Breast epithelium (tissue), 3 donors: ENCODE measurements at regions not wholly inside any gene's neighbourhood (a gene's known extent, or its start where the extent isn't known, plus 50 kb on each side); places are given as distances from the start of the nearest gene placed in this dataset.

ENCODE experiments used
- CTCF ChIP-seq, 3 donors: fragments of 450-650 bp; IDR thresholded peaks; one replicate each; pipeline ENCODE4 v1.5.1; 2016 to 2017; ENCODE audit warnings: antibody characterized with exemption in 3 of 3, mild to moderate bottlenecking in 3 of 3, moderate library complexity in 3 of 3
- POLR2AphosphoS5 ChIP-seq, 3 donors: sonication (generic); formaldehyde crosslinking; IDR thresholded peaks; one replicate each; pipeline ENCODE4 v1.6.1; 2017; ENCODE audit warnings: antibody characterized with exemption in 3 of 3

GRCh38 chr2:150759531-150759930, 272.1 kb upstream of the RND3 start:
- TF ChIP-seq POLR2AphosphoS5 (IDR thresholded peaks at IDR 0.05) (no peak), CTCF (IDR thresholded peaks at IDR 0.05) (no peak)
